Liver (tissue), 8 donors: ENCODE measurements at regions not wholly inside any gene's neighbourhood (a gene's known extent, or its start where the extent isn't known, plus 50 kb on each side); places are given as distances from the start of the nearest gene placed in this dataset.

ENCODE experiments used
- DNase-seq: peaks from one replicate; pipeline ENCODE4 v3.0.0-alpha.2; 2017; ENCODE audit warnings: low spot score
- H3K27ac ChIP-seq, 2 donors: one replicate each; pipeline ENCODE4 v1.7.0; 2013; ENCODE audit warnings: inconsistent platforms in 2 of 2, low read length in 2 of 2, control low read depth in 1 of 2, low read depth in 1 of 2, mild to moderate bottlenecking in 1 of 2
- H3K27me3 ChIP-seq, 4 donors: one replicate each; pipeline versions ENCODE4 v1.6.1 to v1.7.0; 2013; ENCODE audit warnings: low read length in 3 of 4, inconsistent platforms in 1 of 4, mild to moderate bottlenecking in 1 of 4, moderate library complexity in 1 of 4; ENCODE audit not compliant: control insufficient read depth in 4 of 4, insufficient read depth in 4 of 4
- H3K36me3 ChIP-seq, 4 donors: one replicate each; pipeline versions ENCODE4 v1.6.1 to v1.7.0; 2013; ENCODE audit warnings: low read length in 3 of 4, mild to moderate bottlenecking in 3 of 4, low read depth in 1 of 4, moderate library complexity in 1 of 4; ENCODE audit not compliant: control insufficient read depth in 4 of 4, insufficient read depth in 3 of 4
- H3K4me1 ChIP-seq, 4 donors: one replicate each; pipeline versions ENCODE4 v1.6.1 to v1.7.0; 2013; ENCODE audit warnings: low read length in 3 of 4, mild to moderate bottlenecking in 3 of 4, moderate library complexity in 1 of 4; ENCODE audit not compliant: control insufficient read depth in 4 of 4, insufficient read depth in 4 of 4
- H3K4me3 ChIP-seq, 3 donors: one replicate each; pipeline versions ENCODE4 v1.6.1 to v1.7.0; 2013; ENCODE audit warnings: low read length in 3 of 3, control low read depth in 1 of 3, low read depth in 1 of 3, mild to moderate bottlenecking in 1 of 3
- H3K9ac ChIP-seq, 2 donors: one replicate each; pipeline ENCODE4 v1.7.0; 2013; ENCODE audit warnings: low read length in 2 of 2, mild to moderate bottlenecking in 2 of 2, moderate library complexity in 2 of 2, control low read depth in 1 of 2, low read depth in 1 of 2
- H3K9me3 ChIP-seq, 4 donors: one replicate each; pipeline versions ENCODE4 v1.6.1 to v1.7.0; 2013; ENCODE audit warnings: low read length in 3 of 4; ENCODE audit not compliant: control insufficient read depth in 4 of 4
- CTCF ChIP-seq: fragments of 150-350 bp; IDR thresholded peaks from 2 replicates; pipeline ENCODE4 v1.5.1; 2017; ENCODE audit warnings: improper control_type of control experiment, low read depth, low read length; ENCODE audit not compliant: missing input control
- EGR1 ChIP-seq, 2 donors: IDR thresholded peaks; 2 replicates each; pipeline ENCODE4 v1.6.1; 2016 to 2018; ENCODE audit warnings: antibody characterized with exemption in 2 of 2, low read depth in 2 of 2
- FOXA1 ChIP-seq: IDR thresholded peaks from 2 replicates; pipeline ENCODE4 v1.6.1; 2016; ENCODE audit warnings: antibody characterized with exemption
- FOXA2 ChIP-seq: IDR thresholded peaks from 2 replicates; pipeline ENCODE4 v1.6.1; 2016; ENCODE audit warnings: antibody characterized with exemption
- GABPA ChIP-seq, 2 donors: IDR thresholded peaks in 1 of 2; conservative IDR thresholded peaks in 1 of 2; 2 replicates each; pipeline ENCODE4 v1.6.1; 2016; ENCODE audit warnings: antibody characterized with exemption in 2 of 2, mild to moderate bottlenecking in 1 of 2, moderate library complexity in 1 of 2
- HNF4A ChIP-seq, 2 donors: conservative IDR thresholded peaks; 2 replicates each; pipeline ENCODE4 v1.6.1; 2016; ENCODE audit warnings: antibody characterized with exemption in 2 of 2, mild to moderate bottlenecking in 2 of 2
- HNF4G ChIP-seq: IDR thresholded peaks from 2 replicates; pipeline ENCODE4 v1.6.1; 2016; ENCODE audit warnings: antibody characterized with exemption
- JUND ChIP-seq, 2 donors: IDR thresholded peaks; 2 replicates each; pipeline ENCODE4 v1.6.1; 2016; ENCODE audit warnings: antibody characterized with exemption in 2 of 2
- NR2F2 ChIP-seq: IDR thresholded peaks from 2 replicates; pipeline ENCODE4 v1.6.1; 2016; ENCODE audit warnings: antibody characterized with exemption
- RAD21 ChIP-seq, 2 donors: IDR thresholded peaks; 2 replicates each; pipeline ENCODE4 v1.6.1; 2016; ENCODE audit warnings: antibody characterized with exemption in 2 of 2, mild to moderate bottlenecking in 2 of 2
- REST ChIP-seq: IDR thresholded peaks from 2 replicates; pipeline ENCODE4 v1.6.1; 2016; ENCODE audit warnings: antibody characterized with exemption, mild to moderate bottlenecking
- RXRA ChIP-seq, 2 donors: IDR thresholded peaks; 2 replicates each; pipeline ENCODE4 v1.6.1; 2017 to 2018; ENCODE audit warnings: antibody characterized with exemption in 2 of 2, mild to moderate bottlenecking in 1 of 2
- TAF1 ChIP-seq: conservative IDR thresholded peaks from 2 replicates; pipeline ENCODE4 v1.6.1; 2016; ENCODE audit warnings: antibody characterized with exemption, mild to moderate bottlenecking
- YY1 ChIP-seq: IDR thresholded peaks from 2 replicates; pipeline ENCODE4 v1.6.1; 2016; ENCODE audit warnings: antibody characterized with exemption, mild to moderate bottlenecking
- WGBS: extraction: QIAGEN DNeasy Blood & Tissue Kit; methylation state at CpG from one replicate; pipeline ENCODE4 v1.1.7; 2013; 5-methylcytosine and 5-hydroxymethylcytosine counted together
- TF ChIP-seq, protein P1 (sequence below): IDR thresholded peaks from 2 replicates; pipeline ENCODE4 v1.6.1; 2016; ENCODE audit warnings: antibody characterized with exemption
- TF ChIP-seq, protein P2 (sequence below): IDR thresholded peaks from 2 replicates; pipeline ENCODE4 v1.6.1; 2016; ENCODE audit warnings: antibody characterized with exemption
- TF ChIP-seq, protein P3 (sequence below): IDR thresholded peaks from 2 replicates; pipeline ENCODE4 v1.6.1; 2016; ENCODE audit warnings: antibody characterized with exemption
- donor health status: healthy.
- donor health status: healthy.
- donor health status: healthy.
- donor health status: healthy.
- donor health status: healthy.

DNA sequence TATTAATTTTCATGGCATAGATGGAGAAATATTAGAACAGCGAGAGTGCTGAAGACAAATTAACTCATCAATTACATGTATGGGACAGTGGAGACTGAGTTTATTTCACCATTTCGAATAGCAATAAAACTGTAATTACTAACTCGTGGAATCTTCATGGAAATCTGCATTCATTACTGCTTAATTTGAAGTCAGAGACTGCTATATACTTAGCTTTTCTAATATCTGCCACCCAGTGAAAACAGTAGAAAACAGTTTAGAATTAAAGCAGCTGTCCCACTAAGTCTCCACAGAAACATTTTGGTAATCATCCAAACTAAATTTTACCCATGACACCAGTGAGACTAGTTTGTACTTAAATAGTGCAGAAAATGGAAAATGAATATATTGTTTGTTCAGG, 56.8 kb downstream of the IZUMO3 start:
- whole genome bisulfite sequencing, result 60% methylated on average over 3 of the region's 3 CpGs
- no peaks in the 10 kb centered on the region for H3K4me1 ChIP-seq
- no peak overlapping the region for H3K9ac ChIP-seq
- no peaks in the 10 kb centered on the region for H3K9me3 ChIP-seq
- no peak for TF ChIP-seq FOXA1
- TF ChIP-seq, protein P1, sequence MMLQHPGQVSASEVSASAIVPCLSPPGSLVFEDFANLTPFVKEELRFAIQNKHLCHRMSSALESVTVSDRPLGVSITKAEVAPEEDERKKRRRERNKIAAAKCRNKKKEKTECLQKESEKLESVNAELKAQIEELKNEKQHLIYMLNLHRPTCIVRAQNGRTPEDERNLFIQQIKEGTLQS, result no peak
- TF ChIP-seq REST, result no peak
- TF ChIP-seq NR2F2, result no peak
- TF ChIP-seq JUND (IDR thresholded peaks at IDR 0.05), result no peak
- no peak for TF ChIP-seq RXRA (IDR thresholded peaks at IDR 0.05)
- TF ChIP-seq FOXA2, result no peak
- no peak for TF ChIP-seq CTCF
- no peak for TF ChIP-seq HNF4G
- TF ChIP-seq YY1, result no peak
- TF ChIP-seq, protein P2, sequence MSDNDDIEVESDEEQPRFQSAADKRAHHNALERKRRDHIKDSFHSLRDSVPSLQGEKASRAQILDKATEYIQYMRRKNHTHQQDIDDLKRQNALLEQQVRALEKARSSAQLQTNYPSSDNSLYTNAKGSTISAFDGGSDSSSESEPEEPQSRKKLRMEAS, result no peak
- no peak for TF ChIP-seq HNF4A (conservative IDR thresholded peaks at IDR 0.05)
- TF ChIP-seq TAF1, result no peak
- no peak for TF ChIP-seq EGR1 (IDR thresholded peaks at IDR 0.05; ENCODE audit: low read depth in 2 of 2)
- no peak for TF ChIP-seq GABPA (IDR thresholded peaks at IDR 0.05 in 1 of 2, conservative IDR thresholded peaks at IDR 0.05 in 1 of 2)
- TF ChIP-seq, protein P3, sequence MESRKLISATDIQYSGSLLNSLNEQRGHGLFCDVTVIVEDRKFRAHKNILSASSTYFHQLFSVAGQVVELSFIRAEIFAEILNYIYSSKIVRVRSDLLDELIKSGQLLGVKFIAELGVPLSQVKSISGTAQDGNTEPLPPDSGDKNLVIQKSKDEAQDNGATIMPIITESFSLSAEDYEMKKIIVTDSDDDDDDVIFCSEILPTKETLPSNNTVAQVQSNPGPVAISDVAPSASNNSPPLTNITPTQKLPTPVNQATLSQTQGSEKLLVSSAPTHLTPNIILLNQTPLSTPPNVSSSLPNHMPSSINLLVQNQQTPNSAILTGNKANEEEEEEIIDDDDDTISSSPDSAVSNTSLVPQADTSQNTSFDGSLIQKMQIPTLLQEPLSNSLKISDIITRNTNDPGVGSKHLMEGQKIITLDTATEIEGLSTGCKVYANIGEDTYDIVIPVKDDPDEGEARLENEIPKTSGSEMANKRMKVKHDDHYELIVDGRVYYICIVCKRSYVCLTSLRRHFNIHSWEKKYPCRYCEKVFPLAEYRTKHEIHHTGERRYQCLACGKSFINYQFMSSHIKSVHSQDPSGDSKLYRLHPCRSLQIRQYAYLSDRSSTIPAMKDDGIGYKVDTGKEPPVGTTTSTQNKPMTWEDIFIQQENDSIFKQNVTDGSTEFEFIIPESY, result no peak
- TF ChIP-seq RAD21 (IDR thresholded peaks at IDR 0.05), result no peak
- H3K27ac ChIP-seq, result no peak overlapping the region
- DNase-seq, result no peak
- no peaks in the 10 kb centered on the region for H3K27me3 ChIP-seq
- no peaks in the 10 kb centered on the region for H3K36me3 ChIP-seq
- H3K4me3 ChIP-seq, result no peak overlapping the region

GRCh38 chr9:24487946-24488345, 57.8 kb downstream of the IZUMO3 start:
- Histone ChIP-seq H3K4me3 (no peak overlapping the region), H3K9ac (no peak overlapping the region), H3K9me3 (no peaks in the 10 kb centered on the region), H3K4me1 (no peaks in the 10 kb centered on the region), H3K36me3 (no peaks in the 10 kb centered on the region), H3K27ac (no peak overlapping the region), H3K27me3 (no peaks in the 10 kb centered on the region)
- WGBS, result 59% methylated on average over 1 of the region's 1 CpG
- no peak for DNase-seq
- TF ChIP-seq YY1 (no peak), EGR1 (IDR thresholded peaks at IDR 0.05; ENCODE audit: low read depth in 2 of 2) (no peak), RAD21 (IDR thresholded peaks at IDR 0.05) (no peak), RXRA (IDR thresholded peaks at IDR 0.05) (no peak), REST (no peak), HNF4G (no peak), JUND (IDR thresholded peaks at IDR 0.05) (no peak), NR2F2 (no peak), FOXA1 (no peak)
- TF ChIP-seq, protein P1, result no peak
- TF ChIP-seq, protein P2, result no peak
- TF ChIP-seq, protein P3, result no peak
